HL-60 (cell line): ENCODE measurements at regions not wholly inside any gene's neighbourhood (a gene's known extent, or its start where the extent isn't known, plus 50 kb on each side); places are given as distances from the start of the nearest gene placed in this dataset.

Experiments used
- DNase-seq, 2 experiments: peaks; one replicate each; pipeline ENCODE4 v3.0.0-alpha.2; 2010 to 2020; ENCODE audit warnings: low read depth in 1 of 2, low spot score in 1 of 2
- H3K27ac ChIP-seq: fragments of 250-450 bp; sonication (Bioruptor Pico); replicated peaks from 2 replicates; pipeline ENCODE4 v1.5.1; 2020; ENCODE audit warnings: mild to moderate bottlenecking, moderate library complexity
- H3K27me3 ChIP-seq: fragments of 250-450 bp; sonication (Bioruptor Pico); 2 replicates; pipeline ENCODE4 v1.5.1; 2021; ENCODE audit warnings: mild to moderate bottlenecking, moderate library complexity; ENCODE audit not compliant: insufficient read depth, poor library complexity, severe bottlenecking
- H3K4me3 ChIP-seq: replicated peaks from 2 replicates; pipeline ENCODE4 v1.5.1; 2011; ENCODE audit warnings: mild to moderate bottlenecking, control low read depth, low read length; ENCODE audit not compliant: insufficient read depth
- CTCF ChIP-seq: IDR thresholded peaks from one replicate; pipeline ENCODE4 v1.5.1; 2011; ENCODE audit warnings: low read length, control low read depth, inconsistent platforms; ENCODE audit not compliant: insufficient read depth
- GABPA ChIP-seq: IDR thresholded peaks from 2 replicates; pipeline ENCODE4 v1.6.1; 2012; ENCODE audit warnings: low read depth
- POLR2AphosphoS5 ChIP-seq: IDR thresholded peaks from 2 replicates; pipeline ENCODE4 v1.6.1; 2012; ENCODE audit warnings: low read depth
- REST ChIP-seq: IDR thresholded peaks from 2 replicates; pipeline ENCODE4 v1.6.1; 2012; ENCODE audit warnings: low read depth; ENCODE audit not compliant: insufficient replicate concordance
- SPI1 ChIP-seq: IDR thresholded peaks from 2 replicates; pipeline ENCODE4 v1.6.1; 2012; ENCODE audit warnings: low read depth, mild to moderate bottlenecking, borderline replicate concordance

- no peak overlapping the region for H3K4me3 ChIP-seq
- H3K27me3 ChIP-seq: peaks cover 4% of the 10 kb centered on the region
- H3K27ac ChIP-seq: no peak overlapping the region
- no peak for DNase-seq
- no peak for TF ChIP-seq REST
- TF ChIP-seq GABPA: no peak
- TF ChIP-seq CTCF: no peak
- TF ChIP-seq POLR2AphosphoS5: no peak
- no peak for TF ChIP-seq SPI1
Measured at GRCh38 chrX:20438871-20439526, 172.3 kb upstream of the RPS6KA3 start.

- TF ChIP-seq POLR2AphosphoS5: no peak
- TF ChIP-seq CTCF: no peak
- H3K27ac ChIP-seq: no peak overlapping the region
- DNase-seq: no peak
- H3K27me3 ChIP-seq: no peaks in the 10 kb centered on the region
- H3K4me3 ChIP-seq: no peak overlapping the region
Measured at GRCh38 chrX:20437683-20438082, 171.0 kb upstream of the RPS6KA3 start.

- DNase-seq: no peak
- Histone ChIP-seq H3K27me3 (no peaks in the 10 kb centered on the region), H3K27ac (no peak overlapping the region), H3K4me3 (no peak overlapping the region)
- TF ChIP-seq GABPA (no peak), REST (no peak), CTCF (no peak), POLR2AphosphoS5 (no peak), SPI1 (no peak)
Measured at GRCh38 chrX:20435913-20436312, 169.2 kb upstream of the RPS6KA3 start.

GRCh38 chrX:20434986-20435385 lies 168.3 kb upstream of the RPS6KA3 start:
- TF ChIP-seq SPI1: no peak
- no peak for TF ChIP-seq CTCF
- no peak for TF ChIP-seq GABPA
- no peak for TF ChIP-seq REST
- TF ChIP-seq POLR2AphosphoS5: no peak
- no peak overlapping the region for H3K4me3 ChIP-seq
- no peak overlapping the region for H3K27ac ChIP-seq
- no peaks in the 10 kb centered on the region for H3K27me3 ChIP-seq
- no peak for DNase-seq
